HG03039 (cell line): ENCODE measurements at regions not wholly inside any gene's neighbourhood (a gene's known extent, or its start where the extent isn't known, plus 50 kb on each side); places are given as distances from the start of the nearest gene placed in this dataset.
"Not testable (repeated sequence)": the region's sequence is repeated elsewhere in the genome, so short reads cannot be mapped to it uniquely, and the experiment has no call there.

Source experiments
- ATAC-seq: cut with Tn5 transposase; IDR thresholded peaks from one replicate; pipeline ENCODE4 v1.9.1; 2021; ENCODE audit warnings: mild to moderate bottlenecking, moderate library complexity; ENCODE audit not compliant: unreplicated experiment

- ATAC-seq = not testable (repeated sequence)
Measured at GRCh38 chr5:121064241-121064640, 600.1 kb downstream of the PRR16 start.

DNA sequence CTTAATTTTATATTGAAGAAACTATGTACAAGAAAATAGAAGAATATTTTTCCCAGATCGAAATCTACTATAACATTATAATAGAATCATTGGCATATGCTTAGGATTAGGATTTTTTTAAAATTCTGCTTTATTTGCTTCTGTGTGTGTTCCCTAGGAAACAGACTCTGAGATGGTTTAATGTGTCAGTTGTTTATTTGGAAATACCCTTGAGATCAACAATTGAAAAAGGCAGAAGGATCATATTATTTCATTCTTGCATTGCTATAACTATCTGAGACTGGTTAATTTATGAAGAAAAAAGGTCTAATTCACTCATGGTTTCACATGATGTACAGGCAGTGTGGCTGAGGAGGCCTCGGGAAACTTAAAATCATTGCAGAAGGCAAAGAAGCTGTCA is 622.6 kb downstream of the PRR16 start:
- ATAC-seq = no peak

- no peak for ATAC-seq
Measured at GRCh38 chr5:121087560-121087959, 623.5 kb downstream of the PRR16 start.

GRCh38 chr5:121088341-121088740 is 624.2 kb downstream of the PRR16 start:
- no peak for ATAC-seq

DNA sequence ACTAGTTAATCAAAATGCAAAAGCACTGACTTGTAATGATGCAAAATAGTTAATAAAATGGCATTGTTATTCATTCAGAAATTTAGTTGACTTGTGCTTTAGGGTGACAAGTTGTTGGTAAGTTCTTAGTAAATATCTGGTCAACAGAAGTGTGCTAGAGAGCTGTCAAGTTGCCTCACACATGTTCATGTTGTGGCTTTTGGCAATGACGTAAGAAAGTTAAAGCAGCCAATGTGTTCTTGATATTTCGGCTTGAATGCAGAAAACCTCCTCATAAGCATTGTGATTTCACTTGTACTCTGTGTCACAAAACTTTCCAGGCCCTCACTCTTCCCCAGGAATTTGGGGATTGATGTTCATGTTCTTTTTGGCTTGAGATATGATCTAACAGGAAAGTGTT is 626.7 kb downstream of the PRR16 start:
- no peak for ATAC-seq

GRCh38 chr5:121100931-121101330 is 636.8 kb downstream of the PRR16 start:
- ATAC-seq = no peak

DNA sequence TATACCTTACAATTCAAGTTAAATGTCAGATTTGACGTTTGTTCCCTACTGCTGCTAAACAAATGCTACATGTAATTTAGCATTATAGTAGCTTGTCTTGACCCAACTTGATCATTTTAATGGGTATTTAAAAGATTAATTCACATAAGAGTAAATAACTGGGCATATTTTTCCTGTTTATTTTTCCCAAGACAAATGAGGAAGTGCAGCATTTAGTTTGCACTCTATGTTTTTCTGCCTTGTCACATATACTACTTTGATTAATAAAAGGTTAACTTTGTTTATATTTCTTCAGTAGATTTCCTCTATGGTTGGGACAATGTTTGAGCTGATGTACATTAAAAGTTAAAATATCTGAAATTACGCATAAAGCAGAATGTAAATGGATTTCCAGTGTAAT is 641.8 kb downstream of the PRR16 start:
- ATAC-seq = no peak

DNA sequence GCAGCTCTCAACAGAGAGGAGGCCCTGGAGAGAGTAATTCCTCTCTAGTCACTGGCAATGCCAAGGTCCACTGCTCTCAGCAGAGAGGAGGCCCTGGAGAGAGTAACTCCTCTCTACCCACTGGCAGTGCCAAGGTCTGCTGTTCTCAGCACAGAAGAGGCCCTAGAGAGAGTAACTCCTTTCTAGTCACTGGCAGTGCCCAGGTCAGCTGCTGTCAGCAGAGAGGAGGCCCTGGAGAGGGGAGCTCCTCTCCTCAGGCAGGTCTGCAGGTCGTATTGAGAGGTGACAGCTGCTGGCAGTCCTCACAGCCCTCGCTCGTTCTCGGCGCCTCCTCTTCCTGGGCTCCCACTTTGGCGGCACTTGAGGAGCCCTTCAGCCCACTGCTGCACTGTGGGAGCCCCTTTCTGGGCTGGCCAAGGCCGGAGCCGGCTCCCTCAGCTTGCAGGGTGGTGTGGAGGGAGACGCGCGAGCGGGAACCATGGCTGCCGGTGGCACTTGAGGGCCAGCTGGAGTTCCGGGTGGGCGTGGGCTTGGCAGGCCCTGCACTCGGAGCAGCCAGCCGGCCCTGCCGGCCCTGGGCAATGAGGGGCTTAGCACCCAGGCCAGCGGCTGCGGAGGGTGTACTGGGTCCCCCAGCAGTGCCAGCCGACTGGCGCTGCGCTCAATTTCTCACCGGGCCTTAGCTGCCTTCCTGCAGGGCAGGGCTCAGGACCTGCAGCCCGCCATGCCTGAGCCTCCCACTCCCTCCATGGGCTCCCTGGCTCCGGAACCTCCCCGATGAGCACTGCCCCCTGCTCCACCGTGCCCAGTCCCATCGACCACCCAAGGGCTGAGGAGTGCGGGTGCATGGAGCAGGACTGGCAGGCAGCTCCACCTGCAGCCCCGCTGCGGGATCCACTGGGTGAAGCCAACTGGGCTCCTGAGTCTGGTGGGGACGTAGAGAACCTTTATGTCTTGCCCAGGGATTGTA is 642.9 kb downstream of the PRR16 start:
- not testable (repeated sequence) for ATAC-seq

GRCh38 chr5:121108725-121109124 is 644.6 kb downstream of the PRR16 start:
- no peak for ATAC-seq

DNA sequence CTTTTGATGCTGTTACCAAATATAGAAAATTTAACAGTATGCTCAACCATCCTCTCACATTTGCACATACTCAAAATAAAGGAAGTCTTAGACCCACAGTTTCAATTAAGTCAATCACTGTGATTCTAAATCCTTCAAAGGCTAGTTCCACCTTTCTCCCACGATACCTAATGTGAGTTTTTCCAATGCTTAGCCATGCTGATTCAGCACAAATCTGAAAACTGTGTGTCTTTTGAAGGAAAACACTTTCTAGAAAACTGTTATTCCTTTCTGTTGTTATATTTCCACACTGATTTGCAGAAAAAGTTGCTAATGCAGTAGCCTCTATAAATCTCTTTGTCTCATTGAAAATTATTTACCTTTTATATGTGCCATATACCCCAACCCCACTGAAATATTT is 645.7 kb downstream of the PRR16 start:
- ATAC-seq = no peak

DNA sequence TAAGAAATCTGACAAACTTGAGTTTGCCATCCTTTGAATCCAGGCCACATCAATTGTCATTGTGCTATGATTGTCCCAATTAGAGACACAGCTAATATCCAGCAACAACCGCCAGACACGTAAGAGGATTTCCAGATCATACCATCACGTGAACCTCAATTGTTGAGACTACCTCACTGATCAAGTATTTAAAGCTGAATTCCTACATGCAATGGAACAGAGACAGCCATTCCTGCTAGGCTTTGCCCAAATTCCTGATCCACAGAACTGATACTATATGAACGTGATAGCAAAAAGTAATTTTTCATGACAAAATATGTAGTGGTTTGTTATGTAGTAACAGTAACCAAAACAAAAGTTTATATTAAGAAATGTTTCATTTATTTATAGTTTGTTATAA is 657.7 kb downstream of the PRR16 start:
- no peak for ATAC-seq

DNA sequence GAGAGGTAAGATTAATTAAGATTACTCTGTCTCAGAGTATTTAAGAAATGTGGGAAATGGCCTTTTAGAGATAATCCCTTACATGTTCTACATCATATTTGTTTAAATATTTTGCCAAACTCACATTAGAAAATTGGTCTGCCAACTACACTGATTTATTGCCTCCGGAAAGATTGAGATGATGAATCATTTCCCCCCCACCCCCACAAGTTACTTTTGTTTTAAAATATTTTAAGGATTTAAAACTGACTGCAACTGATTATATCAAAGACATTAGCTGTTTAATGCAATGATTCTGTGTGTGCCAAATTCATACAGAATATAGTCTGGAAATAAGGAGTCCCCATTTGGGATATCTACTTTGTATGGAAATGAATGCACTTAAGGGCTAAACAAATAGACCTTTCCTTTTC is 674.4 kb downstream of the PRR16 start:
- no peak for ATAC-seq

DNA sequence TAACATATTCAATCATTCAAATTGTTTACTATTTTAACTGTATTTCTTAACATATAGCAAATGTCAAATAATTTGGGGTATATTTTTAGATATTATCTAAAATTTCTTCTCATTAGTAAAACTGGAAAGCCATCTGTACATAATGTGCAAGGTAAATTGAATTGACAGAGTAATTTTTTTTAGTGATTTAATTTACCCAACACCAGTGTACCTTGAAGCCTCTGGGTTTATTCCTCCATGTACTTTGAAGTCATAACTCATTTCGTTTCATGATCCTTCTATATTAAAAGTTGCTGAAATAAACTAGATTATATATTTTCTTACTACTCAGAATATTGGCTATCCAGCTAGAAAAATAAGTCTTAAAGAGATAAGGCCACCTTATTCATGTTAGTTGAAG is 674.9 kb downstream of the PRR16 start:
- ATAC-seq = no peak

- no peak for ATAC-seq
Measured at GRCh38 chr5:121144764-121145163, 680.7 kb downstream of the PRR16 start.

DNA sequence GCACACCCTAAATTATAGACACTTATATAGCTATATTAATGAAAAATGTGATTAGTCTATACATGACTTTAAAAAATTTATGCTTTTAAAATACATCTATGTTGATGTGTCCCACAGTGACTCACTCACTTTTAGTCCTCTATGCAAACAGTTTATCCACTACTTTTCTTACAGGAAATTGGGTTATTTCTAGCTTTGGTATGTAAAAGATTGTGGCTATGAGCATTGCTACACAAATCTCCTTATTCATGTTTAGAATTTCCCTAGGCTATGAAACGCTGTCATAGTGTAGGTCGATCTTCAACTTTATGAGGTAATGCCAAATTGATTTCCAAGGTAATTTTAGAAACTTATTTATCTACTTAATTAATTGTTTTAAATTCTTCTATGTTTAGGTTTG is 687.4 kb downstream of the PRR16 start:
- no peak for ATAC-seq

- no peak for ATAC-seq
Measured at GRCh38 chr5:121152411-121152810, 688.3 kb downstream of the PRR16 start.

- ATAC-seq = no peak
Measured at GRCh38 chr5:121156565-121156964, 692.5 kb downstream of the PRR16 start.

DNA sequence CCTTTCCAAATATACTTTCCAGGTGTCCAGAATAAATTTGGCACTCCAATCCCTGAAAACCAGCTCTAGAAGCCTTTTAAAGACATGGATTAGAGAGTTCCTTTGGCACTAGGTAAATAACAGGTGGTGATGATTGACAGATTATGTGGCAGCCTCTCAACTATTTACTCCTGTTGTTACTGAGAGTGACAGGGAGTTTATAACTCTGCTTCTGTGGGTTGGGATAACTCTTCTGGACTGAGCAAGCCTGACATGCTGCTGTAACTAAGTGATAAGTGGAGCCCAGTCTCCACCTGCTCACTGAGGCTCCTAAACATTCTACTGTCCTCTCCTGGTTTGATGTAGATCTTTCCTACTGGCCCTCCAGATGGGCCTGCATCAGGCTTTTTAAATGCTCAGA is 693.2 kb upstream of the FTMT start:
- ATAC-seq = no peak

GRCh38 chr5:121160591-121160990 is 691.1 kb upstream of the FTMT start:
- no peak for ATAC-seq

DNA sequence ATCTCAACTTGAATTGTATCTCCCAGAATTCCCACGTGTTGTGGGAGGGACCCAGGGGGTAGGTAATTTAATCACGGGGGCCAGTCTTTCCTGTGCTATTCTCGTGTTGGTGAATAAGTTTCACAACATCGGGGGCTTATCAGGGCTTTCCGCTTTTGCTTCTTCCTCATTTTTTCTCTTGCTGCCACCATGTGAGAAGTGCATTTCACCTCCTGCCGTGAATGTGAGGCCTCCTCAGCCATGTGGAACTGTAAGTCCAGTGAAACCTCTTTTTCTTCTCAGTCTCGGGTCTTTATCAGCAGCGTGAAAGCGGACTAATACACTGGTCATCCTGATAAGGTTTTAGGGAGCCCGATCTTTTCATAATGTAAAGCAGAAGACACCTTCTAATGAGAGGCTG is 687.0 kb upstream of the FTMT start:
- no peak for ATAC-seq

GRCh38 chr5:121171361-121171760 is 680.3 kb upstream of the FTMT start:
- ATAC-seq = no peak

DNA sequence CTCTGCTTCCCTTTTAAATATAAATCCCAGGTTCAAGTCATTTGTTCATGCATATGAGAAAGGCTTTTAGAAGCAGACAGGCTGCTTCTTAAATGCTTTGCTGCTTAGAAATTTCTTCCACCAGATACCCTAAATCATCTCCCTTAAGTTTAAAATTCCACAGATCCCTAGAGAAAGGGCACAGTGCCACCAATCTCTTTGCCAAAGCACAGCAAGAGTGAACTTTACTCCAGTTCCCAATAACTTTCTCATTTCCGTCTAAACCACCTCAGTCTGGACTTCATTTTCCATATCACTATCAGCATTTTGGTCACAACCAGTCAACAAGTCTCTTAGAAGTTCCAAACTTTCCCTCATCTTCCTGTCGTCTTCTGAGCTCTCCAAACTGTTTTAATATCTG is 679.8 kb upstream of the FTMT start:
- no peak for ATAC-seq

DNA sequence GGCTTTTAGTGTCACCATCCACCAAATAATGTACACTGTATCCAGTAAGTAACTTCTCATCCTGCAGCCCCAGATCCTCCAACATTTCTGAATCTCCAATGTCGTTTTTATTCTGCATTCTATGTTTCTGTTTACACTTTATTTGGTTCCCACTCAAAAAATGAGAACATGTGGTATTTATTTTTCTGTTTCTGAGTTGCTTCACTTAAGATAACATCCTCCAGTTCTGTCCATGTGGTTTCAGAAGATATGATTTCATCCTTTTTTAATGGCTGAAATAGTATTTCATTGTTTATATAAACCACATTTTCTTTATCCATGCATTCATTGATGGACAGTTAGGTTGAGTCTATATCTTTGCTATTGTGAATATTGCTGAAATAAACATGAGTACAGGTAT is 677.3 kb upstream of the FTMT start:
- ATAC-seq = no peak
